ENCODE measurements at regions not wholly inside any gene's neighbourhood (a gene's known extent, or its start where the extent isn't known, plus 50 kb on each side); places are given as distances from the start of the nearest gene placed in this dataset.

DNA sequence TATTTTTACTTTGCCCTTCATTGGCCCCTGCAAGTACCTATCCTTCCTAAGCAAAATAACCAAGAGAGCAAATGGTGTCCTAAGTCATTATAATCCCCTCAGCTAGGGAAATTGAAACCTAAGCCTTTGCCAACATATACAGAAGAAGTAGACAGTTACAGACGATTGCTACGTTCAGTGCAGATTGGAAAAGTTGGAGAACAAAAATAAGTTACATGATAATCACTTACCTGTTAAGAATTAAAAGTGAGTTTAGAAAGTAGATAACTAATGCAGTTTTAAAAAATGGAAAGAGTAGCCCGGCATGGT, 244.8 kb downstream of the MPDZ start:
- no peak for TF ChIP-seq EZH2 (IDR thresholded peaks at IDR 0.05; ENCODE audit: borderline replicate concordance, insufficient read depth, low read depth, low read length, poor library complexity, severe bottlenecking)
- TF ChIP-seq, protein P1, sequence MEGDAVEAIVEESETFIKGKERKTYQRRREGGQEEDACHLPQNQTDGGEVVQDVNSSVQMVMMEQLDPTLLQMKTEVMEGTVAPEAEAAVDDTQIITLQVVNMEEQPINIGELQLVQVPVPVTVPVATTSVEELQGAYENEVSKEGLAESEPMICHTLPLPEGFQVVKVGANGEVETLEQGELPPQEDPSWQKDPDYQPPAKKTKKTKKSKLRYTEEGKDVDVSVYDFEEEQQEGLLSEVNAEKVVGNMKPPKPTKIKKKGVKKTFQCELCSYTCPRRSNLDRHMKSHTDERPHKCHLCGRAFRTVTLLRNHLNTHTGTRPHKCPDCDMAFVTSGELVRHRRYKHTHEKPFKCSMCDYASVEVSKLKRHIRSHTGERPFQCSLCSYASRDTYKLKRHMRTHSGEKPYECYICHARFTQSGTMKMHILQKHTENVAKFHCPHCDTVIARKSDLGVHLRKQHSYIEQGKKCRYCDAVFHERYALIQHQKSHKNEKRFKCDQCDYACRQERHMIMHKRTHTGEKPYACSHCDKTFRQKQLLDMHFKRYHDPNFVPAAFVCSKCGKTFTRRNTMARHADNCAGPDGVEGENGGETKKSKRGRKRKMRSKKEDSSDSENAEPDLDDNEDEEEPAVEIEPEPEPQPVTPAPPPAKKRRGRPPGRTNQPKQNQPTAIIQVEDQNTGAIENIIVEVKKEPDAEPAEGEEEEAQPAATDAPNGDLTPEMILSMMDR (IDR thresholded peaks at IDR 0.05) = no peak

Data from B cell (primary cell).